GM21390 (cell line): ENCODE measurements at regions not wholly inside any gene's neighbourhood (a gene's known extent, or its start where the extent isn't known, plus 50 kb on each side); places are given as distances from the start of the nearest gene placed in this dataset.

Experiments used
- ATAC-seq: cut with Tn5 transposase; IDR thresholded peaks from one replicate; pipeline ENCODE4 v1.9.1; 2021; ENCODE audit not compliant: unreplicated experiment

- ATAC-seq = no peak
Observed at GRCh38 chr9:18208166-18209059, 265.5 kb upstream of the ADAMTSL1 start.

DNA sequence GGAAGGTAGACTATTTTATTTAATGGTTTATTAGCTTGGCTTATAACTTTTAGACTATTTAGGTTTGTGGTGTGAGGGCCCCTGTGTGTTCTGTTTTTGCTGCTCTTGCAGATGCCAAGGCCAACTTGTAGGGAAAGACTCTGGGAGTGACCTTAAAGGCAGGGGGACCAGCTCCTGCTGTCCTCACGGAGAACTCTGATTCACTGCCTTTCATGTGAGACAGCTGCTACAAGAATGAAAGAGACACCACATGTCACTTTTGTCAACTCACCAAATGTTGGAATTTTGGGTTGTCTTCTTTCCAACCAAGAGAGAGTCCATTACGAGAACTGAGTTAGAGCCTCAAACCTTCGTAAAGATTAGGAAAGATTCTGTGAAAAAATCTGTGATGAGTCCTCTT is 258.3 kb upstream of the ADAMTSL1 start:
- ATAC-seq = no peak

- no peak for ATAC-seq
Observed at GRCh38 chr9:18216376-18216775, 257.6 kb upstream of the ADAMTSL1 start.

DNA sequence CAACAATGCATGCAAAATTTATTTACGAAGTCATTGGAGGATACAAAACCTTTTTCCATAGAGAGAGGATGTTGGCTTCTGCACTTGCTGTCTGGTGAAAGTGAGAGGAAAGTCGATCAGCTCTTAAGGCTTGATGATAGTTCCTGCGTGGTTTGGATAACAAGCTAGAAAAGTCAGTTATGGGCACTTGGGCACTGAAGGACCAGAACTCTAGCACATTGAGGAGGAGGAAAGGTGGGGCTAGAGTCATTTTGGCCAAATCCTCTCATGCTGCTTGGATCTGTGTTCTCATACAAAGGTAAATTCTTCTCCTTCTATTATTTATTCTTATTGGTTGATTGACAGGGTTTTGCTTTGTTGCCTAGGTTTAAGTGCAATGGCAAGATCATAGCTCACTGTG is 245.9 kb upstream of the ADAMTSL1 start:
- no peak for ATAC-seq

DNA sequence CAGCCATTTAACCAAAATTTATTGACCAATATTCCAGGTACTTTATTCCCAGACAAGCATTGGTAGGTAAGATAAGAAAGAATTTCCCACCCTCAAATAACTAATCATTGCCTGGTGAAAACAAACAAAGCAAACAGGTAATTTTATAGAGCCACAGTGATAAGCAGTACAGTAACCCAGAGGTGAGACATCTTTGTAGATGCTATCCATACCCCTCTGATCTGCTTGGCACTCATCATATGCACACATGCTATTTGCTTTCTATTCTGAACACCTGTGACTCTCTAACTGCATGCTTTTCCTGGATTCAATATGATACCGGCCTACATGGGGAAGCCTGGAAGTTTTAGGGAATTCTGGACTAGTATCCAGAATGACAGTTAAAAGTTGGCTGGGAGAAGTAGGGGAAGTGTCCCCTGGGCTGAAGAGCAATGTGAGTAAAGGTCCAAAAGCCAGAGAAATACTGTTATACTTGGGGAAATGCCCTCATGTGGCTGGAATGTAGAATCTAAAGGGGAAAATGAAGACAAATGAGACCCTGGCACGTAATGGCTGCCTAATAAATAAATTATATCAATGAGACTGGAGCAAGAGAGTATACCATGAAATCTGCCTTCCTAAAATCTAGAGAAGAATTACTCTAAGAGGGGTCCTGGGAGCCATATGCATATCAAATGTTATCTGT is 243.8 kb upstream of the ADAMTSL1 start:
- no peak for ATAC-seq

DNA sequence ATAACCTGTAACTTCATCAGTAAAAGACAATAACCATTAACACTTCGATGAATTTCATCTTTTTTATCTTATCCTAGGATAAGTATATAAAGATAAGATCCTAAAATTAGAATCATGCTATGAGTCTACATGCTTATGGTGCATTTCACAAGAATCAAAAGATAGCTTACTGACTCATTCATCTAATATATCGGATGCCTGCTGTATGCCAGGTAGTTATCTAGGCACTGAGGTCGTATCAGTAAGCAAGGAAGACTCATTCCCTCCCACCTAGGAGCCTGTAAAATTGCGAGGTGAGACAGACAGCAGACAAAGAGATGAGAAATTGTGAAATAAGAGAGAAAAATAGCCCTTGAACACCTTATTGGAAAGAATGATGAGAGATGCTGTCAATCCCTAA is 240.6 kb upstream of the ADAMTSL1 start:
- no peak for ATAC-seq

GRCh38 chr9:18233776-18234445 is 240.0 kb upstream of the ADAMTSL1 start:
- no peak for ATAC-seq

DNA sequence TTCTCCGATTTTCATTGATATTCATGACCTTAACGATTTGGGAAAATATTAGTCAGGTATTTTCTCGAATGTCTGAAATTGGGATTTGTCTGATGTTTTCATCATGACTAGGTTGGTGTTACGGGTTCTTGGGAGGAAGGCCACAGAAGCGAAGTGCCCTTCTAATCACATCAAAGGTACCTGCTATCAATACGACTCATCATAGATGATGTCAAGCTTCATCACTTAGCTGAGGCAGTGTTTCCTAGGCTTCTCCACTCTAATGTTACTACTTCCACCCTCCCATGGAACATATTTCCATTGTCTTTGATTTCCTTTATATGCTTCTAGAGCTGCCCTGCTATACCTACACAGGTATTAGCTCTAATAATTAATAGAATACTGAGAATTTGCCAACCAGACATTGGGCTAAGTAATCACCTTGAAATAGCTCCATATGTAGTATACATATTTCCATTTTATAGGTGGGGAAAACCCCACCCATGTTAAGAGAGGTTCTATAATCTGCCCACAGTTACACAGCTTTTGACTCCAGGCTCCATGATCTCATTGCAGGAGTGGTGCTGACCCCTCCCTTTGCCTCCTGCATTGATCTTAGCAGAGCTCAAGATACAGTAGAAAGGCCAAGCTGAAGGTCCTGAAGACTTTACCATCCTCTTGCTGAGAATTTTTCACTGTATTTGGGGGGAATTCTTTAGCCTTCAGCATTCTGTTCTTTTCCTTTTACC is 238.6 kb upstream of the ADAMTSL1 start:
- ATAC-seq = no peak

DNA sequence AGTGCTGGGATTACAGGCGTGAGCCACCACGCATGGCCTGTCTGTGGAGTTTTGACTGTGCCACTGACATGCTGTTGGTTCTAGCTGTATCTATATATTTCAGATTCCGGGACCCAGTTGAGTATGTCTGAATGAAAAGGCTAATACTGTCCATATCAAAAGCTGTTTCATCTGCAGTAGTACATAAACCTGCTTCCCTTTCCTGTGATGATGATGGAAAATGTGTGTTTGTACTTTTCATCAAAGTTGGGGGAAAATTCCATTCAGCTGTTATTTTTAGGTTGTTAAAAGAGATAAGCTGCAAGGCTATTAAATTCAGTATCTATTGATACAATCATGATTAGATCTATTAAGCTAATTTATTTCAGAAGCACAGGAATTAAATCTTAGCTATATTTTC is 237.6 kb upstream of the ADAMTSL1 start:
- ATAC-seq = no peak

GRCh38 chr9:18237776-18238175 is 236.2 kb upstream of the ADAMTSL1 start:
- no peak for ATAC-seq

- ATAC-seq = no peak
Observed at GRCh38 chr9:18238254-18238653, 235.7 kb upstream of the ADAMTSL1 start.

DNA sequence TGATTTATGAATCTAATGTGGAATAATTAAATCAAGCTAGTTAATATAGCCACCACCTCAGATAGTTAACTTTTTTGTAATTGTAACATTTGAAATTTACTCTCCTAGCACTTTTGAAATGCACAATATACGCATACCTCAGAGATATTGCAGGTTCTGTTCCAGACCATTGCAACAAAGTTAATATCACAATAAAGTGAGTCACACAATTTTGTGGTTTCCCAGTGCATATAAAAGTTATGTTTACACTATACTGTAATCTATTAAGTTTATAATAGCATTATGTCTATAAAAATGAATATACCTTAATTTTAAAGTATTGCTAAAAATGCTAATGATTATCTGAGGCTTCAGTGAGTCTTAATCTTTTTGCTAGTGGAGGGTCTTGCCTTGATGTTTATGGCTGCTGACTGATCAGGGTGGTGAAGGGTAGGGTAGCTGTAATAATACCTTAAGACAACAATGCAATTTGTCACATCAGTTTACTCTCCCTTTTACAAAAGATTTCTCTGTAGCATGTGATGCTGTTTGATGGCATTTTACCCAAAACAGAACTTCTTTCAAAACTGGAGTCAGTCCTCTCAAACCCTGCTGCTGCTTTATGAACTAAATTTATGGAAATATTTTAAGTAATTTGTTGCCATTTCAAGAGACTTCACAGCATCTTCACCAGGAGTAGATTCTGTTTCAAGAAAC is 235.1 kb upstream of the ADAMTSL1 start:
- ATAC-seq = no peak

DNA sequence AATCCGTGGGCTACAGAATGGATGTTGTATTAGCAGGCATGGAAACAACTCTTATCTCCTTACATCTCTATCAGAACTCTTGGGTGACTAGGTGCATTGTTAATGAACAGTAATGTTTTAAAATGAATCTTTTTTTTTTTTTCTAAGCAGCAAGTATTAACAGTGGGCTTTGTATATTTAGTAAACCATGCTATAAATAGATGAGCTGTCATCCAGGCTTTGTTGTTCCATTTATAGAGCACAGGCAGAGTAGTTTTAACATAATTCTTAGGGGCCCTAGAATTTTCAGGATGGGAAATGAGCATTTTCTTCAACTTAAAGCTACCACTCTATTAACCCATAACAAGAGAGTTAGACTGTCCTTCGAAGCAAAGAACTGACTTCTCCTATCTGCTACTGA is 233.7 kb upstream of the ADAMTSL1 start:
- ATAC-seq = no peak

DNA sequence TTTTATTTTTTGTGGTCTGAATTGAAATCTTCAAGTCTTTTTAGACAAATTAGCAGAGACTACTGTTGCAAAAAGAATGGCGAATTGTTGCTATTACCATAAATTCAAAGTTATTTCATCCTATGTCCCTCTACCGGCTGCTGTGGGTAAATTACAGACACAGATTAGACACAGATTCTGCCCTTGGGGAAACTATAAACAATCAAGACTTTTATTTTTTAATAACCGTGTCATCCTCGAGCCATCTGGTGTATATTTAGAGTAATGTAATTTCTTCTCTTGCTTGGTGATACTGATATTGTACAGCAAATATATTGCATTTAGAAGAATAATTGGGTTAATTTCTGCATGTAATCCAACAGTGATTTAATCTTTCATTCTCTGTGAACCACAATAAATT is 228.0 kb upstream of the ADAMTSL1 start:
- no peak for ATAC-seq

DNA sequence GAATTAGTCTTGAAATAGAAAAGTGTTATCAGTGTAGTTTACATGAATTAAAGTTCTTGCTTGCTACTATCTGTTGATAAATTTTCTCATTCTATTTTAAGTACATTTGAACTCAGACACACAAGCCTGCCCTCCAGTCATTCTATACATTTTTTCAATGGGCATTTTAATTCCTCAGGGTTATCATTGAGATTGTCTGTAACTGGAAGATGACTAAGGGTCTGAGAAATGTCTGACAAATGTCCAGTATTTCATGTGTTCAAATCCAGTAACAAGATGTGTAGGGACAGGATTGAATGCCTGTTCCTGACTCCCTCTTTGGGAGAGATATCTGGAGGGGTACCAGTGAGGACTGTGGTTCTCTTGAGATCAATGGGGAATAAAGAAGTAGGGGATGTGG is 223.9 kb upstream of the ADAMTSL1 start:
- ATAC-seq = no peak

- ATAC-seq = no peak
Observed at GRCh38 chr9:18253950-18254349, 220.0 kb upstream of the ADAMTSL1 start.

GRCh38 chr9:18255158-18255629 is 218.8 kb upstream of the ADAMTSL1 start:
- ATAC-seq = peak; percentile 97

- no peak for ATAC-seq
Observed at GRCh38 chr9:18255747-18256146, 218.2 kb upstream of the ADAMTSL1 start.

GRCh38 chr9:18256568-18256967 is 217.4 kb upstream of the ADAMTSL1 start:
- ATAC-seq = no peak

- ATAC-seq = no peak
Observed at GRCh38 chr9:18260521-18260920, 213.4 kb upstream of the ADAMTSL1 start.
